Panc1 (cell line): ENCODE measurements at regions not wholly inside any gene's neighbourhood (a gene's known extent, or its start where the extent isn't known, plus 50 kb on each side); places are given as distances from the start of the nearest gene placed in this dataset.

Source experiments
- CTCF ChIP-seq: fragments of 450-650 bp; IDR thresholded peaks from 2 replicates; pipeline ENCODE4 v1.5.1; 2017; ENCODE audit warnings: mild to moderate bottlenecking
- TCF7L2 ChIP-seq: IDR thresholded peaks from 2 replicates; pipeline ENCODE4 v1.6.1; 2011; ENCODE audit warnings: mild to moderate bottlenecking, low read depth, low read length, inconsistent platforms

- peak; percentile 26; the same call in 1 of the 2 replicates for TF ChIP-seq CTCF
- TF ChIP-seq TCF7L2: no peak
Observed at GRCh38 chr7:79504607-79505389, 51.3 kb upstream of the MAGI2 start.
